ENCODE measurements at regions not wholly inside any gene's neighbourhood (a gene's known extent, or its start where the extent isn't known, plus 50 kb on each side); places are given as distances from the start of the nearest gene placed in this dataset.

GRCh38 chr2:236738896-236739295, 169.3 kb downstream of the ACKR3 start:
- no peaks in the 10 kb centered on the region for H3K36me3 Mint-ChIP-seq (ENCODE audit: low read depth)
- peaks cover 9% of the 10 kb centered on the region for H3K9me3 Mint-ChIP-seq
- no peak overlapping the region for H3K4me3 Mint-ChIP-seq
- no peak for TF ChIP-seq CTCF (conservative IDR thresholded peaks at IDR 0.05)
- peaks cover 11% of the 10 kb centered on the region for H3K4me1 Mint-ChIP-seq
- H3K27me3 Mint-ChIP-seq (ENCODE audit: low read depth) = peaks cover 2% of the 10 kb centered on the region
- DNase-seq (ENCODE audit: low read depth, low spot score) = no peak
- H3K27ac Mint-ChIP-seq (ENCODE audit: unreplicated experiment) = no peak overlapping the region

GRCh38 chr2:236739663-236740062, 170.0 kb downstream of the ACKR3 start:
- H3K36me3 Mint-ChIP-seq (ENCODE audit: low read depth) = no peaks in the 10 kb centered on the region
- H3K4me3 Mint-ChIP-seq = no peak overlapping the region
- H3K4me1 Mint-ChIP-seq = peaks cover 18% of the 10 kb centered on the region
- DNase-seq (ENCODE audit: low read depth, low spot score) = no peak
- no peak overlapping the region for H3K27ac Mint-ChIP-seq (ENCODE audit: unreplicated experiment)
- H3K9me3 Mint-ChIP-seq = peaks cover 9% of the 10 kb centered on the region
- no peak for TF ChIP-seq CTCF (conservative IDR thresholded peaks at IDR 0.05)
- peaks cover 2% of the 10 kb centered on the region for H3K27me3 Mint-ChIP-seq (ENCODE audit: low read depth)

GRCh38 chr2:236740506-236740905, 170.9 kb downstream of the ACKR3 start:
- Mint-ChIP-seq H3K27me3 (ENCODE audit: low read depth) (peaks cover 2% of the 10 kb centered on the region), H3K4me1 (peaks cover 21% of the 10 kb centered on the region), H3K4me3 (no peak overlapping the region), H3K27ac (ENCODE audit: unreplicated experiment) (no peak overlapping the region), H3K36me3 (ENCODE audit: low read depth) (no peaks in the 10 kb centered on the region), H3K9me3 (peaks cover 9% of the 10 kb centered on the region)
- TF ChIP-seq CTCF (conservative IDR thresholded peaks at IDR 0.05) = no peak
- no peak for DNase-seq (ENCODE audit: low read depth, low spot score)

GRCh38 chr2:236743039-236743920, 173.7 kb downstream of the ACKR3 start:
- Mint-ChIP-seq H3K27me3 (ENCODE audit: low read depth) (peaks cover 2% of the 10 kb centered on the region), H3K9me3 (peaks cover 9% of the 10 kb centered on the region), H3K27ac (ENCODE audit: unreplicated experiment) (no peak overlapping the region), H3K4me1 (peaks cover 28% of the 10 kb centered on the region), H3K4me3 (no peak overlapping the region), H3K36me3 (ENCODE audit: low read depth) (no peaks in the 10 kb centered on the region)
- no peak for DNase-seq (ENCODE audit: low read depth, low spot score)
- TF ChIP-seq CTCF (conservative IDR thresholded peaks at IDR 0.05) = no peak

- Mint-ChIP-seq H3K27me3 (ENCODE audit: low read depth) (peaks cover 2% of the 10 kb centered on the region), H3K9me3 (peaks cover 2% of the 10 kb centered on the region), H3K4me3 (no peak overlapping the region), H3K4me1 (peaks cover 28% of the 10 kb centered on the region), H3K36me3 (ENCODE audit: low read depth) (no peaks in the 10 kb centered on the region), H3K27ac (ENCODE audit: unreplicated experiment) (no peak overlapping the region)
- no peak for DNase-seq (ENCODE audit: low read depth, low spot score)
- TF ChIP-seq CTCF (conservative IDR thresholded peaks at IDR 0.05) = no peak
These were observed 174.3 kb downstream of the ACKR3 start for GRCh38 chr2:236743921-236744280.

Data from neural crest cell (in vitro differentiated cells).